ENCODE measurements at regions not wholly inside any gene's neighbourhood (a gene's known extent, or its start where the extent isn't known, plus 50 kb on each side); places are given as distances from the start of the nearest gene placed in this dataset.

GRCh38 chr4:41857226-41857641 lies 78.0 kb upstream of the TMEM33 start:
- POLR2A ChIA-PET, result no interaction called here
- Histone ChIP-seq H3K4me3 (ENCODE audit: low read depth, low read length) (no peak overlapping the region), H3K27me3 (ENCODE audit: control insufficient read depth, insufficient read depth, low read length) (peaks cover 10% of the 10 kb centered on the region), H3K36me3 (ENCODE audit: control insufficient read depth, insufficient read depth, low read length) (no peaks in the 10 kb centered on the region)
- TF ChIP-seq CTCF (IDR thresholded peaks at IDR 0.05; ENCODE audit: insufficient read depth, low read depth, low read length), result no peak
- DNase-seq (ENCODE audit: low read depth), result no peak
- CTCF ChIA-PET, result interaction anchor here (0.9 kb wide), 1 partner anchor 24 kb away, joined by 3 read pairs; no protein-coding TSS in a partner anchor

- Histone ChIP-seq H3K36me3 (ENCODE audit: control insufficient read depth, insufficient read depth, low read length) (no peaks in the 10 kb centered on the region), H3K4me3 (ENCODE audit: low read depth, low read length) (no peak overlapping the region), H3K27me3 (ENCODE audit: control insufficient read depth, insufficient read depth, low read length) (peaks cover 10% of the 10 kb centered on the region)
- no peak for DNase-seq (ENCODE audit: low read depth)
- ChIA-PET POLR2A (no interaction called here), CTCF (interaction anchor here (0.6 to 0.9 kb wide), 2 partner anchors 24 to 82 kb away, joined by 3 read pairs; no protein-coding TSS in a partner anchor)
- no peak for TF ChIP-seq CTCF (IDR thresholded peaks at IDR 0.05; ENCODE audit: insufficient read depth, low read depth, low read length)
Observed at GRCh38 chr4:41856797-41857196, 78.4 kb upstream of the TMEM33 start.

DNA sequence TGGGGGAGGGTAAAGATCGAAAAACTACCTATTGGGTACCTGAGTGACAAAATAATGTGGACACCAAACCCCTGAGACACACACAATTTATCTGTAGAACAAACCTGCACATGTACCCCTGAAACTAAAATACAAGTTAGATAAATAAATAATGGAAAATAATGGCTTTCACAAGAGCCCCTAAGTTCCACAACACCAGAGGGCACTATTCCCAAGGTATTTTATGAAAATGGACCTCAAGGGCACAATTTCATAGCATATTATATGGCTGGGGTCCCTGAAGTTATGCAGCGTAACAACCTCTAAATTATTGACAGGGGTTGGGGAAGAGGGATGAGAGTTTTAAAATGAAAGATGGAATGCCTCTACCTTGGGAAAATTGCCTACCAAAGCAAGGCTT lies 81.3 kb upstream of the TMEM33 start:
- no peak for DNase-seq (ENCODE audit: low read depth)
- H3K36me3 ChIP-seq (ENCODE audit: control insufficient read depth, insufficient read depth, low read length), result no peaks in the 10 kb centered on the region
- ChIA-PET CTCF (interaction anchor here (1.2 kb wide), 1 partner anchor 30 kb away, joined by 4 read pairs; no protein-coding TSS in a partner anchor), POLR2A (no interaction called here)
- peaks cover 8% of the 10 kb centered on the region for H3K27me3 ChIP-seq (ENCODE audit: control insufficient read depth, insufficient read depth, low read length)
- peak; percentile 23; the same call in 1 of the 2 replicates for TF ChIP-seq CTCF (IDR thresholded peaks at IDR 0.05; ENCODE audit: insufficient read depth, low read depth, low read length)
- no peak overlapping the region for H3K4me3 ChIP-seq (ENCODE audit: low read depth, low read length)

GRCh38 chr4:41852229-41852628 lies 83.0 kb upstream of the TMEM33 start:
- CTCF ChIA-PET, result no interaction called here
- Histone ChIP-seq H3K4me3 (ENCODE audit: low read depth, low read length) (no peak overlapping the region), H3K36me3 (ENCODE audit: control insufficient read depth, insufficient read depth, low read length) (no peaks in the 10 kb centered on the region), H3K27me3 (ENCODE audit: control insufficient read depth, insufficient read depth, low read length) (peaks cover 5% of the 10 kb centered on the region)
- TF ChIP-seq CTCF (IDR thresholded peaks at IDR 0.05; ENCODE audit: insufficient read depth, low read depth, low read length), result no peak
- no peak for DNase-seq (ENCODE audit: low read depth)
- POLR2A ChIA-PET, result no interaction called here

DNA sequence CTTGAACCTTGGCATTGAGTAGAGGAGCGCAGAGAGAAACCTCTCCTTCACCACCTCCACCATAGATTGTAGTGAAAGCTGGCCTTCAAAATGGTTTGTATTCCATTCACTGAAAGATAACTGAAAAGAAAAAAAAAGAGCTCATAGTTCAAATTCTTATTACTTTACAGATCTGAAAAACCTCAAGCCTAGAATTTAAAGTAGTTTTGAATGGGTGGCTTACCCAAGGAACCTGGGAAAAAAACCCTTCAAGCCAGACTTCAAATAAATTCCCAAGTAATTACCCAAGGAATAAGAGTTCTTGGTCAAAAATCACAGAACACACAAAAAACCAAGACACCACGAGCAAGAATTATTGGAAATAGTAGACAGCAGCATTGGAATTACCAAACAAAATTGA lies 83.6 kb upstream of the TMEM33 start:
- no peak overlapping the region for H3K4me3 ChIP-seq (ENCODE audit: low read depth, low read length)
- ChIA-PET POLR2A (no interaction called here), CTCF (no interaction called here)
- H3K36me3 ChIP-seq (ENCODE audit: control insufficient read depth, insufficient read depth, low read length), result no peaks in the 10 kb centered on the region
- H3K27me3 ChIP-seq (ENCODE audit: control insufficient read depth, insufficient read depth, low read length), result peaks cover 4% of the 10 kb centered on the region
- TF ChIP-seq CTCF (IDR thresholded peaks at IDR 0.05; ENCODE audit: insufficient read depth, low read depth, low read length), result no peak
- DNase-seq (ENCODE audit: low read depth), result no peak

All from BJ (cell line).